Loucy (cell line): ENCODE measurements at regions not wholly inside any gene's neighbourhood (a gene's known extent, or its start where the extent isn't known, plus 50 kb on each side); places are given as distances from the start of the nearest gene placed in this dataset.

Experiments used
- H2AFZ ChIP-seq: fragments of 200-600 bp; sonication (generic); 2 replicates; pipeline ENCODE4 v1.6.0; 2016; ENCODE audit warnings: antibody characterized with exemption, mild to moderate bottlenecking, low read length, moderate library complexity
- H3F3A ChIP-seq: fragments of 200-600 bp; 2 replicates; pipeline ENCODE4 v1.6.0; 2016; ENCODE audit warnings: antibody characterized with exemption, low read depth, mild to moderate bottlenecking
- H3K27me3 ChIP-seq: fragments of 200-600 bp; sonication (generic); 2 replicates; pipeline ENCODE4 v1.6.1; 2014; ENCODE audit warnings: low read length, mild to moderate bottlenecking; ENCODE audit not compliant: insufficient read depth, poor library complexity, severe bottlenecking
- H3K36me3 ChIP-seq: fragments of 200-600 bp; sonication (generic); 2 replicates; pipeline ENCODE4 v1.6.1; 2016; ENCODE audit warnings: low read length; ENCODE audit not compliant: insufficient read depth
- H3K4me1 ChIP-seq: fragments of 200-600 bp; sonication (generic); 2 replicates; pipeline ENCODE4 v1.5.1; 2014; ENCODE audit warnings: low read length, mild to moderate bottlenecking; ENCODE audit not compliant: insufficient read depth, poor library complexity, severe bottlenecking
- H3K4me2 ChIP-seq: fragments of 200-600 bp; sonication (generic); 2 replicates; pipeline ENCODE4 v1.6.0; 2014; ENCODE audit warnings: antibody characterized with exemption, low read length, low read depth, mild to moderate bottlenecking; ENCODE audit not compliant: poor library complexity, severe bottlenecking
- H3K4me3 ChIP-seq: fragments of 200-600 bp; sonication (generic); 2 replicates; pipeline ENCODE4 v1.5.1; 2014; ENCODE audit warnings: low read length, mild to moderate bottlenecking, mixed read lengths; ENCODE audit not compliant: poor library complexity, severe bottlenecking
- H3K79me2 ChIP-seq: fragments of 200-600 bp; sonication (generic); 2 replicates; pipeline ENCODE4 v1.6.1; 2014; ENCODE audit warnings: low read length; ENCODE audit not compliant: insufficient read depth
- H3K9ac ChIP-seq: fragments of 200-600 bp; sonication (generic); 2 replicates; pipeline ENCODE4 v1.6.0; 2014; ENCODE audit warnings: mild to moderate bottlenecking, low read depth, low read length, moderate library complexity; ENCODE audit not compliant: poor library complexity, severe bottlenecking
- H3K9me2 ChIP-seq: fragments of 200-600 bp; sonication (generic); replicated peaks from 2 replicates; pipeline ENCODE4 v1.6.1; 2016; ENCODE audit warnings: low read depth, low read length, mixed read lengths
- H3K9me3 ChIP-seq: fragments of 200-600 bp; sonication (generic); 2 replicates; pipeline ENCODE4 v1.6.1; 2014; ENCODE audit warnings: mild to moderate bottlenecking, antibody characterized with exemption, low read length, low read depth; ENCODE audit not compliant: insufficient read depth
- H4K20me1 ChIP-seq: fragments of 200-600 bp; sonication (generic); 2 replicates; pipeline ENCODE4 v1.6.0; 2014; ENCODE audit warnings: antibody characterized with exemption, low read length, mild to moderate bottlenecking; ENCODE audit not compliant: insufficient read depth, poor library complexity, severe bottlenecking
- CTCF ChIP-seq: fragments of 200-600 bp; sonication (generic); conservative IDR thresholded peaks from 2 replicates; pipeline ENCODE4 v1.5.1; 2014; ENCODE audit warnings: mild to moderate bottlenecking, antibody characterized with exemption, low read length
- EZH2phosphoT487 ChIP-seq: fragments of 200-600 bp; IDR thresholded peaks from 2 replicates; pipeline ENCODE4 v1.6.1; 2018; ENCODE audit warnings: antibody characterized with exemption, mild to moderate bottlenecking, moderate library complexity, borderline replicate concordance

GRCh38 chr13:80572923-80573316, 232.0 kb upstream of the SPRY2 start:
- Histone ChIP-seq H3K36me3 (no peaks in the 10 kb centered on the region), H3K27me3 (no peaks in the 10 kb centered on the region), H3K4me3 (no peak overlapping the region), H4K20me1 (no peaks in the 10 kb centered on the region), H3K79me2 (no peaks in the 10 kb centered on the region), H2AFZ (no peak overlapping the region), H3K4me2 (no peak overlapping the region), H3K4me1 (peaks cover 13% of the 10 kb centered on the region), H3F3A (no peaks in the 10 kb centered on the region), H3K9ac (no peak overlapping the region), H3K9me3 (no peaks in the 10 kb centered on the region), H3K9me2 (no peaks in the 10 kb centered on the region)
- TF ChIP-seq EZH2phosphoT487 (no peak), CTCF (no peak)

GRCh38 chr13:80572308-80572922, 231.5 kb upstream of the SPRY2 start:
- no peaks in the 10 kb centered on the region for H3K9me3 ChIP-seq
- H3K36me3 ChIP-seq, result no peaks in the 10 kb centered on the region
- H3K9me2 ChIP-seq, result no peaks in the 10 kb centered on the region
- peaks cover 13% of the 10 kb centered on the region for H3K4me1 ChIP-seq
- H2AFZ ChIP-seq, result no peak overlapping the region
- H4K20me1 ChIP-seq, result no peaks in the 10 kb centered on the region
- H3K4me3 ChIP-seq, result no peak overlapping the region
- H3K79me2 ChIP-seq, result no peaks in the 10 kb centered on the region
- no peak for TF ChIP-seq EZH2phosphoT487
- no peak for TF ChIP-seq CTCF
- no peaks in the 10 kb centered on the region for H3K27me3 ChIP-seq
- H3K9ac ChIP-seq, result no peak overlapping the region
- H3K4me2 ChIP-seq, result no peak overlapping the region
- H3F3A ChIP-seq, result no peaks in the 10 kb centered on the region

GRCh38 chr13:80571346-80572307, 230.7 kb upstream of the SPRY2 start:
- H3K4me2 ChIP-seq, result no peak overlapping the region
- no peaks in the 10 kb centered on the region for H3K79me2 ChIP-seq
- no peaks in the 10 kb centered on the region for H3K27me3 ChIP-seq
- peaks cover 13% of the 10 kb centered on the region for H3K4me1 ChIP-seq
- TF ChIP-seq EZH2phosphoT487, result no peak
- TF ChIP-seq CTCF, result no peak
- no peaks in the 10 kb centered on the region for H4K20me1 ChIP-seq
- H3K36me3 ChIP-seq, result no peaks in the 10 kb centered on the region
- no peaks in the 10 kb centered on the region for H3K9me3 ChIP-seq
- H3K4me3 ChIP-seq, result no peak overlapping the region
- no peak overlapping the region for H3K9ac ChIP-seq
- no peaks in the 10 kb centered on the region for H3K9me2 ChIP-seq
- H3F3A ChIP-seq, result no peaks in the 10 kb centered on the region
- no peak overlapping the region for H2AFZ ChIP-seq
